SU-DHL-6 (cell line): ENCODE measurements at regions not wholly inside any gene's neighbourhood (a gene's known extent, or its start where the extent isn't known, plus 50 kb on each side); places are given as distances from the start of the nearest gene placed in this dataset.

ENCODE experiments used
- H2AFZ ChIP-seq: fragments of 200-600 bp; sonication (generic); 2 replicates; pipeline ENCODE4 v1.6.1; 2014; ENCODE audit warnings: low read depth, mild to moderate bottlenecking, moderate library complexity, mixed read lengths, antibody characterized with exemption, low read length; ENCODE audit not compliant: severe bottlenecking
- H3F3A ChIP-seq: fragments of 200-600 bp; shearing (Covaris generic); 2 replicates; pipeline ENCODE4 v1.6.0; 2016; ENCODE audit warnings: antibody characterized with exemption, mild to moderate bottlenecking; ENCODE audit not compliant: insufficient read depth
- H3K27ac ChIP-seq: fragments of 200-600 bp; sonication (generic); 2 replicates; pipeline ENCODE4 v1.5.1; 2016; ENCODE audit warnings: low read depth, mild to moderate bottlenecking, low read length, moderate library complexity, mixed read lengths
- H3K27me3 ChIP-seq: fragments of 200-600 bp; sonication (generic), shearing (Covaris generic); 2 replicates; pipeline ENCODE4 v1.6.0; 2014; ENCODE audit warnings: mild to moderate bottlenecking, low read length
- H3K36me3 ChIP-seq: fragments of 200-600 bp; sonication (generic); 2 replicates; pipeline ENCODE4 v1.6.1; 2014; ENCODE audit warnings: mild to moderate bottlenecking, low read length, mixed read lengths
- H3K4me2 ChIP-seq: fragments of 300-600, 200-600 bp; shearing (Covaris generic), sonication (generic); 2 replicates; pipeline ENCODE4 v1.6.0; 2014; ENCODE audit warnings: low read length, low read depth, mild to moderate bottlenecking; ENCODE audit not compliant: poor library complexity, severe bottlenecking
- H3K4me3 ChIP-seq: fragments of 200-600 bp; sonication (generic); 2 replicates; pipeline ENCODE4 v1.5.1; 2014; ENCODE audit warnings: antibody characterized with exemption, low read length, mild to moderate bottlenecking, mixed read lengths; ENCODE audit not compliant: insufficient read depth, poor library complexity, severe bottlenecking
- H3K79me2 ChIP-seq: fragments of 200-600 bp; sonication (generic); 2 replicates; pipeline ENCODE4 v1.6.1; 2014; ENCODE audit warnings: mild to moderate bottlenecking, low read length, moderate library complexity; ENCODE audit not compliant: insufficient read depth
- H3K9ac ChIP-seq: fragments of 200-600 bp; sonication (generic); 2 replicates; pipeline ENCODE4 v1.7.0; 2014; ENCODE audit warnings: mild to moderate bottlenecking, low read length
- H3K9me2 ChIP-seq: fragments of 200-600 bp; sonication (generic); replicated peaks from 2 replicates; pipeline ENCODE4 v1.6.1; 2014; ENCODE audit warnings: low read length; ENCODE audit not compliant: insufficient read depth
- H3K9me3 ChIP-seq: fragments of 200-600 bp; sonication (generic); 2 replicates; pipeline ENCODE4 v1.6.1; 2014; ENCODE audit warnings: low read length, mixed read lengths; ENCODE audit not compliant: insufficient read depth
- H4K20me1 ChIP-seq: fragments of 200-600 bp; sonication (generic); 2 replicates; pipeline ENCODE4 v1.6.1; 2014; ENCODE audit warnings: low read depth, mild to moderate bottlenecking, antibody characterized with exemption, low read length, moderate library complexity, mixed read lengths
- CTCF ChIP-seq: fragments of 200-600 bp; sonication (generic); IDR thresholded peaks from one replicate; pipeline ENCODE4 v1.5.1; 2017; ENCODE audit warnings: antibody characterized with exemption, mild to moderate bottlenecking, low read length, moderate library complexity; ENCODE audit not compliant: insufficient read depth, poor library complexity, severe bottlenecking
- EZH2phosphoT487 ChIP-seq: fragments of 200-600 bp; sonication (generic), shearing (Covaris generic); conservative IDR thresholded peaks from 2 replicates; pipeline ENCODE4 v1.6.1; 2018; ENCODE audit warnings: mild to moderate bottlenecking, antibody characterized with exemption, low read length, moderate library complexity, mixed read lengths

- Histone ChIP-seq H3F3A (no peaks in the 10 kb centered on the region), H3K9me2 (no peaks in the 10 kb centered on the region)
- TF ChIP-seq EZH2phosphoT487 (no peak), CTCF (no peak)
Measured at GRCh38 chr6:119858901-119859300, 509.3 kb upstream of the MAN1A1 start.

GRCh38 chr6:119856136-119856535, 506.6 kb upstream of the MAN1A1 start:
- no peak overlapping the region for H3K4me2 ChIP-seq

More at GRCh38 chr6:119858901-119859300, 509.3 kb upstream of the MAN1A1 start:
- Histone ChIP-seq H3K27me3 (no peaks in the 10 kb centered on the region), H3K9me3 (no peaks in the 10 kb centered on the region), H3K36me3 (no peaks in the 10 kb centered on the region), H3K79me2 (no peaks in the 10 kb centered on the region), H3K4me3 (no peak overlapping the region), H3K27ac (no peak overlapping the region), H2AFZ (no peak overlapping the region), H3K4me2 (no peak overlapping the region), H4K20me1 (no peaks in the 10 kb centered on the region), H3K9ac (no peak overlapping the region)

GRCh38 chr6:119848696-119849095, 499.1 kb upstream of the MAN1A1 start:
- Histone ChIP-seq H3K4me3 (no peak overlapping the region), H3K9me3 (no peaks in the 10 kb centered on the region), H3K27ac (no peak overlapping the region), H3K79me2 (no peaks in the 10 kb centered on the region), H3K9me2 (no peaks in the 10 kb centered on the region), H3F3A (no peaks in the 10 kb centered on the region), H2AFZ (no peak overlapping the region), H3K36me3 (no peaks in the 10 kb centered on the region), H3K9ac (no peak overlapping the region), H4K20me1 (no peaks in the 10 kb centered on the region), H3K4me2 (no peak overlapping the region), H3K27me3 (no peaks in the 10 kb centered on the region)
- TF ChIP-seq CTCF (no peak), EZH2phosphoT487 (no peak)

More at GRCh38 chr6:119856136-119856535, 506.6 kb upstream of the MAN1A1 start:
- Histone ChIP-seq H3K27ac (no peak overlapping the region), H3K27me3 (no peaks in the 10 kb centered on the region), H2AFZ (no peak overlapping the region), H3K36me3 (no peaks in the 10 kb centered on the region), H3K9ac (no peak overlapping the region), H3K9me2 (no peaks in the 10 kb centered on the region), H3K79me2 (no peaks in the 10 kb centered on the region), H3K4me3 (no peak overlapping the region), H4K20me1 (no peaks in the 10 kb centered on the region), H3K9me3 (no peaks in the 10 kb centered on the region), H3F3A (no peaks in the 10 kb centered on the region)
- no peak for TF ChIP-seq CTCF
- no peak for TF ChIP-seq EZH2phosphoT487

GRCh38 chr6:119845161-119845560, 495.6 kb upstream of the MAN1A1 start:
- TF ChIP-seq CTCF, result no peak
- TF ChIP-seq EZH2phosphoT487, result no peak
- Histone ChIP-seq H4K20me1 (no peaks in the 10 kb centered on the region), H3K9me2 (no peaks in the 10 kb centered on the region; the same call in 1 of the 2 replicates)

More at GRCh38 chr6:119845161-119845560, 495.6 kb upstream of the MAN1A1 start:
- no peaks in the 10 kb centered on the region for H3F3A ChIP-seq
- H3K4me3 ChIP-seq, result no peak overlapping the region
- H3K79me2 ChIP-seq, result no peaks in the 10 kb centered on the region
- no peaks in the 10 kb centered on the region for H3K27me3 ChIP-seq
- no peak overlapping the region for H2AFZ ChIP-seq
- H3K36me3 ChIP-seq, result no peaks in the 10 kb centered on the region
- no peak overlapping the region for H3K4me2 ChIP-seq
- H3K27ac ChIP-seq, result no peak overlapping the region
- no peaks in the 10 kb centered on the region for H3K9me3 ChIP-seq
- H3K9ac ChIP-seq, result no peak overlapping the region
